GM10266 (cell line): ENCODE measurements at regions not wholly inside any gene's neighbourhood (a gene's known extent, or its start where the extent isn't known, plus 50 kb on each side); places are given as distances from the start of the nearest gene placed in this dataset.

Experiments used
- DNase-seq: peaks from one replicate; pipeline ENCODE4 v3.0.0; 2012; ENCODE audit errors: extremely low spot score
- TF ChIP-seq, protein P1 (sequence below): IDR thresholded peaks from 2 replicates; pipeline ENCODE4 v1.5.1; 2012; ENCODE audit warnings: mild to moderate bottlenecking, low read depth; ENCODE audit not compliant: control insufficient read depth, insufficient read depth; ENCODE audit errors: missing control alignments

GRCh38 chr7:13276977-13277376 is 589.5 kb downstream of the ARL4A start:
- no peak for DNase-seq
- TF ChIP-seq, protein P1, sequence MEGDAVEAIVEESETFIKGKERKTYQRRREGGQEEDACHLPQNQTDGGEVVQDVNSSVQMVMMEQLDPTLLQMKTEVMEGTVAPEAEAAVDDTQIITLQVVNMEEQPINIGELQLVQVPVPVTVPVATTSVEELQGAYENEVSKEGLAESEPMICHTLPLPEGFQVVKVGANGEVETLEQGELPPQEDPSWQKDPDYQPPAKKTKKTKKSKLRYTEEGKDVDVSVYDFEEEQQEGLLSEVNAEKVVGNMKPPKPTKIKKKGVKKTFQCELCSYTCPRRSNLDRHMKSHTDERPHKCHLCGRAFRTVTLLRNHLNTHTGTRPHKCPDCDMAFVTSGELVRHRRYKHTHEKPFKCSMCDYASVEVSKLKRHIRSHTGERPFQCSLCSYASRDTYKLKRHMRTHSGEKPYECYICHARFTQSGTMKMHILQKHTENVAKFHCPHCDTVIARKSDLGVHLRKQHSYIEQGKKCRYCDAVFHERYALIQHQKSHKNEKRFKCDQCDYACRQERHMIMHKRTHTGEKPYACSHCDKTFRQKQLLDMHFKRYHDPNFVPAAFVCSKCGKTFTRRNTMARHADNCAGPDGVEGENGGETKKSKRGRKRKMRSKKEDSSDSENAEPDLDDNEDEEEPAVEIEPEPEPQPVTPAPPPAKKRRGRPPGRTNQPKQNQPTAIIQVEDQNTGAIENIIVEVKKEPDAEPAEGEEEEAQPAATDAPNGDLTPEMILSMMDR, result peak; percentile 13

DNA sequence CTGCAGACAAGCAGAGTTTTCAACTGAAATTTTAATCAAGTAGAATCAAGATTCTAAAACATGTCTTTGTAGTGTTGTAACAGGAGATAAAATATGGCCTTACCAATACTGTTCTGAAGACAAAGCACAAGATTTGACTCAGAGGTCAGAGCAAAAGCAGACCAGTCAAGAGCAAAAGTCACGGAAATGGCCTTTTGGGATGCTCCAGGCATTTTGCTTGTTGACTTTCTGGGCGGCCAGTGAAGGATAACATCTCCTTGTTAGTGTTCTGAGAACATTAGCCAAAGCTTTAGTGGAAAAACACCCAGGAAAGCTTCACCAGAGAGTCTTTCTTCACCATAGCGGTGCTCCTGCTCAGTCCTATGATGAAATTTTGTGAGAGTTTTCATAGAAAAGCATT is 590.6 kb downstream of the ARL4A start:
- DNase-seq, result no peak
- TF ChIP-seq, protein P1, result no peak

DNA sequence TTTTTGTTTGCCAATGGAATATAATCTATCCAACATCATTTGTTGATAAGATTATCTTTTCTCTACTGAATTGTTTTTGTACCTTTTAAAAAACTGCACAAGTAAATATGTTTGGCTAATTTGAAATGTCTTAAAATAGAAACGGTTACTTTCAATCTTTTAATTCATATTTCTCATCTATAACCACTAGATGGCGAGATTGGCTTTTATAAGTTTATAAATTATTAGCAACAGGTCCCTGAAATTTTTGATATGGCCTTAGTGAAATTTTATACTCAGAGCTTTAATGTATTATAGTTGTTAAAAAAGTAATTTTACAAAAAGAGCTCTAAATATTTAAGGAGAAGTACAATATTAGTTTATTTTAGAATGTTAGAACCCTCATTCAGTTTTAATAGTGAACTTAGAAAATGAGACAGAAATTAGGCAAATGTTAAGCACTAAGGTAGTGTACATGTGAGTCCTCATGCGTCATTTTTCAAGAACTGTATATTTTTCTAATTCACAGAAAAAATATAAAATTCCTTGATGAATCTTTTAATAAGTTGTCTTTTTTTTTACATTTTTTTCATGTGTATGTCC is 592.5 kb downstream of the ARL4A start:
- no peak for DNase-seq
- TF ChIP-seq, protein P1, result no peak

- no peak for DNase-seq
- TF ChIP-seq, protein P1, result no peak
These were observed 595.0 kb downstream of the ARL4A start for GRCh38 chr7:13282377-13282980.

DNA sequence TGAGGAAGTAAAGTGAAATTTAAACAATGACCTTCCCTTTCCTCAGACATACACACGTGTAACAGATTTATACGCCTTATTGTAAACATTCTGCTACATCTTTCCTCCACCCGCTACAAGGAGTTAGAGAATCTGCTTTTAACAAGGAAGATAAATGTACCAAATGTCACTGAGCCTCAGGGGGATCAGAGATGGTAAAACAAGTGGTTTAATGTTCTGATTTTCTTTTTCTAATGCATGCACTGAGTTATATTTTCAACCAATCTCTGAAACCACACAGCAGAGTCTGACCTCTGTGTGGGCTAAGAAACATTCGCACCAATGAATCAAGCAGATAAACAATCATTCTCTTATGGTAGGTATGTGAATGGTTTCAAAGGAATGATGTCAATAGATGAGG is 599.5 kb downstream of the ARL4A start:
- DNase-seq, result no peak
- TF ChIP-seq, protein P1, result no peak

GRCh38 chr7:13288516-13288915 is 601.1 kb downstream of the ARL4A start:
- TF ChIP-seq, protein P1, result no peak
- no peak for DNase-seq

- TF ChIP-seq, protein P1, result no peak
- no peak for DNase-seq
These were observed 603.5 kb downstream of the ARL4A start for GRCh38 chr7:13290975-13291374.
